H1 (cell line): ENCODE measurements at regions not wholly inside any gene's neighbourhood (a gene's known extent, or its start where the extent isn't known, plus 50 kb on each side); places are given as distances from the start of the nearest gene placed in this dataset.

ENCODE experiments used
- CTCF ChIA-PET: fragments of 300-600 bp; sonication (Branson Sonifier 250); formaldehyde crosslinking; loops from one replicate; lab custom pipeline; 2021; ENCODE audit not compliant: partially characterized antibody; lab: Charles Lee
- POLR2A ChIA-PET: fragments of 300-600 bp; sonication (Branson Sonifier 250); formaldehyde crosslinking; loops from one replicate; lab custom pipeline; 2021; ENCODE audit warnings: inconsistent platforms; ENCODE audit not compliant: partially characterized antibody; lab: Charles Lee
- DNase-seq, 2 experiments: peaks; one replicate each; pipeline versions ENCODE4 v3.0.0 to v3.0.0-alpha.2; 2010 to 2022; ENCODE audit warnings: low spot score in 2 of 2, low read depth in 1 of 2, mixed read lengths in 1 of 2
- FAIRE-seq: peaks from 2 replicates; lab custom pipeline; 2011; peaks lifted over from hg19 to GRCh38; lab: Jason Lieb, UNC
- H2AFZ ChIP-seq: 2 replicates; pipeline ENCODE4 v1.8.1; 2012; ENCODE audit warnings: low read length, inconsistent platforms
- H2AK5ac ChIP-seq: 2 replicates; pipeline ENCODE4 v1.6.1; 2013; ENCODE audit warnings: low read depth, low read length
- H2BK120ac ChIP-seq: replicated peaks from 2 replicates; pipeline ENCODE3; 2013; ENCODE audit warnings: low read depth, low read length, inconsistent platforms
- H2BK12ac ChIP-seq: 2 replicates; pipeline ENCODE4 v1.6.1; 2013; ENCODE audit warnings: low read depth, low read length
- H2BK15ac ChIP-seq: 2 replicates; pipeline ENCODE4 v1.6.1; 2013; ENCODE audit warnings: low read length
- H2BK20ac ChIP-seq: 2 replicates; pipeline ENCODE4 v1.6.1; 2013; ENCODE audit warnings: low read length
- H2BK5ac ChIP-seq: 2 replicates; pipeline ENCODE4 v1.6.1; 2013; ENCODE audit warnings: low read depth, low read length
- H3K14ac ChIP-seq: 2 replicates; pipeline ENCODE4 v1.6.1; 2013; ENCODE audit warnings: inconsistent platforms; ENCODE audit not compliant: insufficient read length
- H3K18ac ChIP-seq: 2 replicates; pipeline ENCODE4 v1.6.1; 2013; ENCODE audit warnings: low read length; ENCODE audit errors: extremely low read depth
- H3K23ac ChIP-seq: 2 replicates; pipeline ENCODE4 v1.6.1; 2013; ENCODE audit warnings: inconsistent platforms; ENCODE audit not compliant: insufficient read length
- H3K23me2 ChIP-seq: 2 replicates; pipeline ENCODE4 v1.6.1; 2013; ENCODE audit warnings: low read depth, low read length
- H3K27ac ChIP-seq: 2 replicates; pipeline ENCODE4 v1.6.1; 2011; ENCODE audit warnings: low read depth, low read length, inconsistent platforms
- H3K27me3 ChIP-seq, 4 experiments: replicated peaks in 1 of 4; 1 replicate in 1 of 4; 2 replicates in 3 of 4; pipeline versions ENCODE4 v1.6.1 to v1.8.1; 2011 to 2013; ENCODE audit warnings: low read length in 3 of 4, mild to moderate bottlenecking in 3 of 4, inconsistent platforms in 2 of 4, mixed read lengths in 2 of 4, moderate library complexity in 1 of 4; ENCODE audit not compliant: control insufficient read depth in 3 of 4, insufficient read depth in 3 of 4; ENCODE audit errors: extremely low read depth in 1 of 4
- H3K36me3 ChIP-seq, 4 experiments: 2 replicates each; pipeline versions ENCODE4 v1.6.1 to v1.8.1; 2011 to 2013; ENCODE audit warnings: mild to moderate bottlenecking in 4 of 4, low read length in 3 of 4, moderate library complexity in 2 of 4, control low read depth in 1 of 4, inconsistent platforms in 1 of 4; ENCODE audit not compliant: insufficient read depth in 4 of 4, control insufficient read depth in 2 of 4
- H3K4ac ChIP-seq: replicated peaks from 2 replicates; pipeline ENCODE3; 2013; ENCODE audit warnings: low read length, low read depth, mixed read lengths, inconsistent platforms; ENCODE audit not compliant: insufficient read length
- H3K4me1 ChIP-seq, 4 experiments: replicated peaks in 1 of 4; 1 replicate in 1 of 4; 2 replicates in 3 of 4; pipeline versions ENCODE4 v1.6.1 to v1.8.1; 2011 to 2013; ENCODE audit warnings: low read length in 3 of 4, inconsistent platforms in 2 of 4, mixed read lengths in 1 of 4; ENCODE audit not compliant: insufficient read depth in 4 of 4, control insufficient read depth in 3 of 4
- H3K4me2 ChIP-seq, 2 experiments: 2 replicates each; pipeline versions ENCODE4 v1.6.1 to v1.8.1; 2011 to 2013; ENCODE audit warnings: low read depth in 2 of 2, low read length in 2 of 2, control low read depth in 1 of 2, inconsistent platforms in 1 of 2, mild to moderate bottlenecking in 1 of 2; ENCODE audit not compliant: insufficient read depth in 1 of 2
- H3K4me3 ChIP-seq, 4 experiments: fragments of 200-600, 300-600 bp in 1 of 4; sonication (generic), shearing (Covaris generic), sonication (Bioruptor Twin) in 1 of 4; 2 replicates each; pipeline versions ENCODE4 v1.5.1 to v1.8.1; 2011 to 2016; ENCODE audit warnings: low read length in 4 of 4, low read depth in 3 of 4, control low read depth in 2 of 4, inconsistent platforms in 2 of 4, mild to moderate bottlenecking in 2 of 4, mixed read lengths in 1 of 4, moderate library complexity in 1 of 4; ENCODE audit not compliant: insufficient read depth in 2 of 4; ENCODE audit errors: extremely low read depth in 1 of 4
- H3K56ac ChIP-seq: replicated peaks from 2 replicates; pipeline ENCODE3; 2013; ENCODE audit warnings: low read depth, mild to moderate bottlenecking, mixed read lengths, low read length, inconsistent platforms; ENCODE audit not compliant: insufficient read length
- H3K79me1 ChIP-seq: 2 replicates; pipeline ENCODE4 v1.6.1; 2013; ENCODE audit warnings: low read depth, low read length, control low read depth
- H3K79me2 ChIP-seq, 2 experiments: 2 replicates each; pipeline versions ENCODE4 v1.6.1 to v1.8.1; 2012 to 2013; ENCODE audit warnings: low read length in 2 of 2, mild to moderate bottlenecking in 2 of 2, inconsistent platforms in 1 of 2; ENCODE audit not compliant: insufficient read depth in 2 of 2, control insufficient read depth in 1 of 2
- H3K9ac ChIP-seq, 4 experiments: replicated peaks in 1 of 4; 1 replicate in 1 of 4; 2 replicates in 3 of 4; pipeline versions ENCODE4 v1.6.1 to v1.8.1; 2011 to 2013; ENCODE audit warnings: low read depth in 3 of 4, low read length in 3 of 4, control low read depth in 2 of 4, mild to moderate bottlenecking in 2 of 4, moderate library complexity in 2 of 4, inconsistent platforms in 1 of 4; ENCODE audit errors: extremely low read depth in 1 of 4
- H3K9me3 ChIP-seq, 2 experiments: 2 replicates each; pipeline versions ENCODE4 v1.6.1 to v1.8.1; 2012 to 2013; ENCODE audit warnings: mild to moderate bottlenecking in 2 of 2, moderate library complexity in 2 of 2, control low read depth in 1 of 2, inconsistent platforms in 1 of 2, low read depth in 1 of 2, low read length in 1 of 2, mixed read lengths in 1 of 2; ENCODE audit not compliant: insufficient read depth in 2 of 2
- H4K20me1 ChIP-seq, 2 experiments: replicated peaks in 1 of 2; 2 replicates each; pipeline versions ENCODE3 to v1.8.1; 2011 to 2013; ENCODE audit warnings: inconsistent platforms in 2 of 2, low read length in 2 of 2, mild to moderate bottlenecking in 1 of 2; ENCODE audit not compliant: insufficient read depth in 2 of 2, control insufficient read depth in 1 of 2
- H4K5ac ChIP-seq: 2 replicates; pipeline ENCODE4 v1.6.1; 2013; ENCODE audit warnings: low read length, low read depth, mixed read lengths, inconsistent platforms; ENCODE audit not compliant: insufficient read length
- H4K8ac ChIP-seq: 2 replicates; pipeline ENCODE4 v1.8.0; 2013; ENCODE audit warnings: mild to moderate bottlenecking, moderate library complexity, low read length, inconsistent platforms; ENCODE audit not compliant: insufficient read depth; ENCODE audit errors: extremely low read depth
- H4K91ac ChIP-seq: replicated peaks from 2 replicates; pipeline ENCODE3; 2013; ENCODE audit warnings: low read length, mixed read lengths, inconsistent platforms; ENCODE audit not compliant: insufficient read length
- GABPA ChIP-seq: IDR thresholded peaks from 2 replicates; pipeline ENCODE4 v1.6.1; 2011; ENCODE audit warnings: mild to moderate bottlenecking, low read length, moderate library complexity, borderline replicate concordance; ENCODE audit not compliant: insufficient read depth
- HDAC6 ChIP-seq: IDR thresholded peaks from one replicate; pipeline ENCODE4 v1.7.1; 2012; ENCODE audit warnings: low read depth, mild to moderate bottlenecking, inconsistent platforms, low read length, moderate library complexity
- JUND ChIP-seq: IDR thresholded peaks from 2 replicates; pipeline ENCODE4 v1.6.1; 2011; ENCODE audit warnings: mild to moderate bottlenecking, improper control_type of control experiment, low read length
- WGBS, 2 experiments: shearing (Covaris generic) in 1 of 2; methylation state at CpG; one replicate each; pipeline versions ENCODE4 v1.1.6 to v1.1.7; 2013 to 2015; ENCODE audit warnings: low lambda C conversion rate in 2 of 2, mixed read lengths in 2 of 2, inconsistent platforms in 1 of 2, low coverage in 1 of 2, missing lambda C conversion rate in 1 of 2; ENCODE audit not compliant: insufficient replicate concordance in 2 of 2, insufficient coverage in 1 of 2, insufficient read length in 1 of 2; ENCODE audit errors: extremely low coverage in 1 of 2, missing lambda C conversion rate in 1 of 2; 5-methylcytosine and 5-hydroxymethylcytosine counted together

- no peak overlapping the region for H2BK20ac ChIP-seq
- H2BK120ac ChIP-seq, result no peak overlapping the region
- no peak overlapping the region for H3K14ac ChIP-seq
- no peak overlapping the region for H3K56ac ChIP-seq
- FAIRE-seq, result no peak
- no peaks in the 10 kb centered on the region for H3K79me2 ChIP-seq
- H3K23me2 ChIP-seq, result no peaks in the 10 kb centered on the region
- H2BK15ac ChIP-seq, result no peak overlapping the region
- no peak overlapping the region for H4K91ac ChIP-seq
- no peaks in the 10 kb centered on the region for H3K79me1 ChIP-seq
- H3K4ac ChIP-seq, result no peak overlapping the region
- ChIA-PET CTCF (no interaction called here), POLR2A (no interaction called here)
- no peak overlapping the region for H3K4me2 ChIP-seq
- DNase-seq, result no peak
- no peak overlapping the region for H2BK12ac ChIP-seq
- H2BK5ac ChIP-seq, result no peak overlapping the region
- H3K23ac ChIP-seq, result no peak overlapping the region
- H3K9ac ChIP-seq, result no peak overlapping the region
- WGBS, 2 experiments, result 89% methylated on average over 1 of the region's 1 CpG; no CpG with 5 or more reads in 1 of the 2 experiments
- H2AFZ ChIP-seq, result no peak overlapping the region
- H3K4me3 ChIP-seq, result no peak overlapping the region
- no peaks in the 10 kb centered on the region for H3K36me3 ChIP-seq
- no peaks in the 10 kb centered on the region for H3K4me1 ChIP-seq
- no peaks in the 10 kb centered on the region for H3K9me3 ChIP-seq
- TF ChIP-seq HDAC6 (no peak), GABPA (no peak), JUND (no peak)
- H3K27me3 ChIP-seq, result no peaks in the 10 kb centered on the region
- H3K27ac ChIP-seq, result no peak overlapping the region
- H2AK5ac ChIP-seq, result no peak overlapping the region
- no peak overlapping the region for H4K5ac ChIP-seq
- no peaks in the 10 kb centered on the region for H4K20me1 ChIP-seq
- H3K18ac ChIP-seq, result no peak overlapping the region
- no peak overlapping the region for H4K8ac ChIP-seq
Observed at GRCh38 chr15:61794881-61795280, 265.4 kb downstream of the VPS13C start.
